ENCODE measurements at regions not wholly inside any gene's neighbourhood (a gene's known extent, or its start where the extent isn't known, plus 50 kb on each side); places are given as distances from the start of the nearest gene placed in this dataset.
A peak's percentile ranks its signal among the peaks of the same experiment; 100 is the strongest.

- TF ChIP-seq DDIT3 (CRISPR knock-in tag; IDR thresholded peaks at IDR 0.05) (no peak), PPARG (CRISPR knock-in tag; conservative IDR thresholded peaks at IDR 0.05) (peak; percentile 98), NFE2 (CRISPR knock-in tag; IDR thresholded peaks at IDR 0.05) (no peak), KLF13 (CRISPR knock-in tag; IDR thresholded peaks at IDR 0.05) (no peak), RBAK (CRISPR knock-in tag; IDR thresholded peaks at IDR 0.05) (no peak), CSRNP1 (CRISPR knock-in tag; IDR thresholded peaks at IDR 0.05) (no peak), RORA (CRISPR knock-in tag; IDR thresholded peaks at IDR 0.05) (no peak), SRY (CRISPR knock-in tag; IDR thresholded peaks at IDR 0.05) (no peak), EZH2 (conservative IDR thresholded peaks at IDR 0.05; ENCODE audit: low read depth, low read length) (no peak), ZBTB44 (CRISPR knock-in tag; IDR thresholded peaks at IDR 0.05) (no peak), ZSCAN31 (CRISPR knock-in tag; IDR thresholded peaks at IDR 0.05; ENCODE audit: low read depth) (no peak), ZNF317 (CRISPR knock-in tag; IDR thresholded peaks at IDR 0.05) (no peak), IRF1 (CRISPR knock-in tag; IDR thresholded peaks at IDR 0.05; ENCODE audit: low read depth) (no peak), ATF6 (CRISPR knock-in tag; conservative IDR thresholded peaks at IDR 0.05) (no peak), NFIC (IDR thresholded peaks at IDR 0.05; ENCODE audit: low read length) (no peak), SMYD3 (CRISPR knock-in tag; IDR thresholded peaks at IDR 0.05) (no peak), ZNF383 (CRISPR knock-in tag; IDR thresholded peaks at IDR 0.05; ENCODE audit: borderline replicate concordance) (no peak), ZNF549 (CRISPR knock-in tag; IDR thresholded peaks at IDR 0.05) (no peak), AHDC1 (CRISPR knock-in tag; IDR thresholded peaks at IDR 0.05; ENCODE audit: borderline replicate concordance) (peak; percentile 54; the same call in 1 of the 2 replicates), ZNF207 (IDR thresholded peaks at IDR 0.05; ENCODE audit: borderline replicate concordance) (no peak)
Measured at GRCh38 chr17:62163847-62164246, 98.8 kb upstream of the MED13 start (continued).

Measured in HepG2 (cell line).